ENCODE measurements at regions not wholly inside any gene's neighbourhood (a gene's known extent, or its start where the extent isn't known, plus 50 kb on each side); places are given as distances from the start of the nearest gene placed in this dataset.

GRCh38 chr2:67013821-67014220 lies 383.3 kb upstream of the ETAA1 start:
- in situ Hi-C loops (cut with MboI; ENCODE audit: low sequenced_read_pairs, unreplicated experiment) = no loop called here
- DNase-seq (ENCODE audit: low spot score) = no peak
- no peak for TF ChIP-seq CTCF (IDR thresholded peaks at IDR 0.05; ENCODE audit: borderline replicate concordance, control extremely low read depth, extremely low read depth, insufficient read depth, missing control alignments)

- in situ Hi-C loops (cut with MboI; ENCODE audit: low sequenced_read_pairs, unreplicated experiment) = no loop called here
- TF ChIP-seq CTCF (IDR thresholded peaks at IDR 0.05; ENCODE audit: borderline replicate concordance, control extremely low read depth, extremely low read depth, insufficient read depth, missing control alignments) = no peak
- no peak for DNase-seq (ENCODE audit: low spot score)
These were observed 381.5 kb upstream of the ETAA1 start for GRCh38 chr2:67015681-67016080.

GRCh38 chr2:67018301-67018700 lies 378.8 kb upstream of the ETAA1 start:
- no peak for TF ChIP-seq CTCF (IDR thresholded peaks at IDR 0.05; ENCODE audit: borderline replicate concordance, control extremely low read depth, extremely low read depth, insufficient read depth, missing control alignments)
- in situ Hi-C loops (cut with MboI; ENCODE audit: low sequenced_read_pairs, unreplicated experiment) = no loop called here
- DNase-seq (ENCODE audit: low spot score) = no peak

GRCh38 chr2:67032076-67032475 lies 365.1 kb upstream of the ETAA1 start:
- no peak for DNase-seq (ENCODE audit: low spot score)
- in situ Hi-C loops (cut with MboI; ENCODE audit: low sequenced_read_pairs, unreplicated experiment) = no loop called here
- no peak for TF ChIP-seq CTCF (IDR thresholded peaks at IDR 0.05; ENCODE audit: borderline replicate concordance, control extremely low read depth, extremely low read depth, insufficient read depth, missing control alignments)

GRCh38 chr2:67036444-67036843 lies 360.7 kb upstream of the ETAA1 start:
- DNase-seq (ENCODE audit: low spot score) = no peak
- no peak for TF ChIP-seq CTCF (IDR thresholded peaks at IDR 0.05; ENCODE audit: borderline replicate concordance, control extremely low read depth, extremely low read depth, insufficient read depth, missing control alignments)
- in situ Hi-C loops (cut with MboI; ENCODE audit: low sequenced_read_pairs, unreplicated experiment) = no loop called here

- in situ Hi-C loops (cut with MboI; ENCODE audit: low sequenced_read_pairs, unreplicated experiment) = no loop called here
- no peak for DNase-seq (ENCODE audit: low spot score)
- TF ChIP-seq CTCF (IDR thresholded peaks at IDR 0.05; ENCODE audit: borderline replicate concordance, control extremely low read depth, extremely low read depth, insufficient read depth, missing control alignments) = no peak
These were observed 359.5 kb upstream of the ETAA1 start for GRCh38 chr2:67037655-67038054.

- no peak for TF ChIP-seq CTCF (IDR thresholded peaks at IDR 0.05; ENCODE audit: borderline replicate concordance, control extremely low read depth, extremely low read depth, insufficient read depth, missing control alignments)
- in situ Hi-C loops (cut with MboI; ENCODE audit: low sequenced_read_pairs, unreplicated experiment) = no loop called here
- no peak for DNase-seq (ENCODE audit: low spot score)
These were observed 358.9 kb upstream of the ETAA1 start for GRCh38 chr2:67038195-67038594.

Measured in GM13976 (cell line).